Activated T-helper 2 cell treated with anti-CD3 and anti-CD28 coated beads, Interferon-gamma antibody, Interleukin-2, Interleukin-4, amounts not matched to agents 10 μg/mL and 5 μg/mL and 100 μg/mL, durations not matched to agents 14 hours and 24 hours and 36 hours (primary cell): ENCODE measurements at regions not wholly inside any gene's neighbourhood (a gene's known extent, or its start where the extent isn't known, plus 50 kb on each side); places are given as distances from the start of the nearest gene placed in this dataset.

Source experiments
- DNase-seq: peaks from one replicate; pipeline ENCODE4 v3.0.0; 2021; ENCODE audit warnings: low spot score
- H3K27ac Mint-ChIP-seq: one replicate; pipeline ENCODE4 v1.8.0; 2021; ENCODE audit warnings: mixed read lengths
- H3K27me3 Mint-ChIP-seq: one replicate; pipeline ENCODE4 v1.8.0; 2021; ENCODE audit warnings: low read depth, mixed read lengths
- H3K36me3 Mint-ChIP-seq: one replicate; pipeline ENCODE4 v1.8.0; 2021; ENCODE audit warnings: low read depth, mixed read lengths
- H3K4me1 Mint-ChIP-seq: one replicate; pipeline ENCODE4 v1.8.0; 2021; ENCODE audit warnings: low read depth, mixed read lengths
- H3K4me3 Mint-ChIP-seq: one replicate; pipeline ENCODE4 v1.8.0; 2021; ENCODE audit warnings: low read depth, mild to moderate bottlenecking, moderate library complexity, mixed read lengths
- H3K9me3 Mint-ChIP-seq: one replicate; pipeline ENCODE4 v1.8.0; 2021; ENCODE audit warnings: mixed read lengths
- intact Hi-C: fragments of 100-400 bp; cut with micrococcal nuclease; formaldehyde crosslinking; loops from one replicate; pipeline ENCODE4 v1.15.1; 2023

DNA sequence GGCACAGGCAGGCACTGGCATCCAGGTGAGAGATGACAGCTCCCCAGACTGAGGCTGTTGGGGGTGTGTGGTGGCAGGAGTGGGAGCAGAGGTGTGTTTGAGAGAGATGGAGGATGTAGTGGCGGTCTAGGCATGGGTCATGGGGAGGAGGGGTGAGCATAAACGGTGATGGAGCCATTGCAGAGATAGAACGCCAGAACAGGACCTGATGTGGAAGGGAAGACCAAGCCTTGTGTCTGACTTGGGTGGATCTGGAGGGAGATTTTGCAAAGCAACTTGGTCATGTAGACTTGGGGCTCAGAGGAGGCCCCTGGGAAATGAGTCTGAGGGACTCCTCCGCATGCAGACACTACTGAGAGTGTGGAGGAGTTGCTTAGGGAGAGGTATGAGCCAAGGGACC lies 50.0 kb upstream of the CLDN5 start:
- no peaks in the 10 kb centered on the region for H3K9me3 Mint-ChIP-seq
- H3K27ac Mint-ChIP-seq = no peak overlapping the region
- intact Hi-C loops = no loop called here
- H3K4me1 Mint-ChIP-seq = peaks cover 30% of the 10 kb centered on the region
- H3K36me3 Mint-ChIP-seq = no peaks in the 10 kb centered on the region
- DNase-seq = no peak
- H3K27me3 Mint-ChIP-seq = no peaks in the 10 kb centered on the region
- H3K4me3 Mint-ChIP-seq = no peak overlapping the region

DNA sequence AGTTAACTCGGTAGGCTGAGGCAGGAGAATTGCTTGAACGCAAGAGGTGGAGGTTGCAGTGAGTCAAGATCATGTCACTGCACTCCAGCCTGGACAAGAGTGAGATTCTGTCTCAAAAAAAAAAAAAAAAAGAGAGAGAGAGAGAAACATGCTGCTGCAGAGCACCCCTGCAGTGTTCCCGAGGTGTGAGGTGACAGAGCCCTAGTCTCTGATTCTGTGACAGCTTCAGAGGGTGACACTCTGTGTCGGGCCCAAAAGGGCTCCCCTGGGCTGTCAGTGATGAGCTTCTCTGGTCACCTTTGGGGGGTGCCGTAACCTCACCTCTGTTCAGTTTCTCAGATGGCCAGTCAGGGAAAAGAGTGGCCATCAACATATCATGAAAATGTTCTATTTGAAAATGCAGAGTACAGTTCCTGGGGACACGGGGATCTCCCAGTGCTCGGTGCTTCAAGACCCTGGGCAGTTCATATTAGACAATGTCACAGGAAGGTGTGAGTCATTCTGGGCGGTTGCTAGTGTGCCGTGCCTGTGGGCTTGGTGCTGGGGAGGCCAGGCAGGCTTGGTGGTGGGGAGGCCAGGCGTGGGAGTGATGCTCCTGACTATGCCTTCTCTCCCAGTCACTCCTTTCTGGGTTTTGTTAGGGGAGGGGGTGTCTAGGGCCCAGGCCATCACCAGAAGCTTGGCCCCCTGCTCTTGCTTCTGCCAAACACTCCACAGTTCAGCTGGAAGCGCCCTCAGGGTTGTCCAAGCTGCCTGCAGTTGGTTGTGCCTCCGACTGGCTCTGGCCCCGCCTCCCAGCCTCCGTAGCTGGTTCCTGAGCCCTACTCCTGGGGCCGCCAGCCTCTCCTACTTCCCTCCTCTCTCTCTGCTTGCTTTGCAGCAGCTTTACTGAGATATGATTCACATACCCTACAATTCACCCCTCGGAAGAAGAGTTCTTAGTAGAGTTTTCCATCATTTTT lies 52.5 kb upstream of the CLDN5 start:
- intact Hi-C loops = loop anchor here (1.0 to 5.0 kb wide), 2 partner anchors 31 to 99 kb away; partner anchors contain the start of genes CDC45 and UFD1
- Mint-ChIP-seq H3K36me3 (no peaks in the 10 kb centered on the region), H3K9me3 (no peaks in the 10 kb centered on the region), H3K4me3 (peak overlapping the region; percentile 65), H3K27me3 (no peaks in the 10 kb centered on the region), H3K4me1 (peaks cover 44% of the 10 kb centered on the region), H3K27ac (peak overlapping the region; percentile 94)
- DNase-seq = peak; percentile 63

DNA sequence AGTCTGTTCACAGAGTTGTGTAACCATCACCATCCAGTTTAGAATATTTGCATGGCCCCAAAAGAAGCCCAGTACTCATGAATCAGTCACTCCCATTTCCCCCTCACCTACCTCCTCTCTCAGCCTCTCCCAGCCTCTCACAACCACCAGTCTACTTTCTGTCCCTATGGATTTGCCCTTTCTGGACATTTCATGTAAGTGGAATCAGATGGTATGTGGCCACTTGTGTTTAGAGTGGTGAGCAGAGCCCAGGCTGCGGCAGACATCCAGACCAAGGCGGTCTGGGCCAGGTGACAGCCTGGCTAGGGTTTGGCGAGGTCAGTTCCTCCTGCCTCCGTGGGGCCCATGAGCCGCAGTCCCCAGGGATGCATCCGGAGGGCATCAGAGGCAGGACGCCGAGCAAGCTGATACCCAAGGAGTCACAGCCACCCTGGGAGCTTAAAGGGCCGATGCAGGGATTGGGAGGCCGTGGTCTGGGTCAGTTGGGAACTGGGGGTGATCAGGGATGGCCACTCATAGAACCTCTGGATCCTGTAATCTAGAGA lies 53.3 kb upstream of the CLDN5 start:
- H3K27me3 Mint-ChIP-seq = no peaks in the 10 kb centered on the region
- peak overlapping the region; percentile 94 for H3K27ac Mint-ChIP-seq
- peak overlapping the region; percentile 65 for H3K4me3 Mint-ChIP-seq
- H3K4me1 Mint-ChIP-seq = peaks cover 44% of the 10 kb centered on the region
- intact Hi-C loops = loop anchor here (5.0 kb wide), 1 partner anchor 100 kb away; the partner anchor contains the start of genes CDC45 and UFD1
- H3K36me3 Mint-ChIP-seq = no peaks in the 10 kb centered on the region
- DNase-seq = no peak
- H3K9me3 Mint-ChIP-seq = no peaks in the 10 kb centered on the region

DNA sequence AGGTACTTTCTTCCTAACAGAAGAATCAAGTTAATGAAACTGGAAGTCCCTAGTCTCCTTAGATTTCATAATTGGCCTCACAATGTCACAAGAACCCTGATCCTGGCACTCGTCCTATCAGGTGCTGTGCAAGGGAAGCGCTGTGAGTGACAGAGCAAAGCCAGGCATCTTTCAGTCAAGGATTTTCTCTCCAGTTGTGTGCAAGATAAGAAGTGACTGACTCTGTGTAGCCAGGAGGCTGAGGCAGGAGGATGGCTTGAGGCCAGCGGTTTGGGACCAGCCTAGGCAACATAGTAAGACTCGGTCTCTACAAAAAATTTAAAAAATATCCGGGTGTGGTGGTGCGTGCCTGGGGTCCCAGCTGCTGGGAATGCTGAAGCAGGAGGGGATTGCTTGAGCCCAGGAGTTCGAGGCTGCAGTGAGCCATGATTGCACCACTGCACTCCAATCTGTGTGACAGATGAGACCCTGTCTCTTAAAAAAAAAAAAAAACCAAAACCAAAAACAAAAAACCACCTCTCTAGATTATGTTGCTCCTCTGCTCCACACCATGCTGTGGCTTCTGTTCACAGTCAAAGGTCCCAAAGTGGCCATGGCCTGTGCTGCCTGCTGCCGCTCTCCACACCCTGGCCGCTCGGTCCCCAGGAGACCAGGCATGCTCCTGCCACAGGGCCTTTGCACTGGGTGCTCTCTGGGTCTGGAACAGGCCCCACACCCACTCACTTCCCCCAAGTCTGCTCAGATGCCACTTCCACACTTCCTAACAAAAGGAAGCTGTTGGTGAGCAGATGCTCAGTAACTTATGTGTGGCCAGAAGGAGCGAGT lies 54.2 kb upstream of the CLDN5 start:
- DNase-seq = no peak
- Mint-ChIP-seq H3K36me3 (no peaks in the 10 kb centered on the region), H3K4me3 (peak overlapping the region; percentile 4), H3K9me3 (no peaks in the 10 kb centered on the region), H3K27me3 (no peaks in the 10 kb centered on the region), H3K27ac (peak overlapping the region; percentile 78), H3K4me1 (peaks cover 44% of the 10 kb centered on the region)
- intact Hi-C loops = loop anchor here (5.0 kb wide), 1 partner anchor 101 kb away; the partner anchor contains the start of genes CDC45 and UFD1

DNA sequence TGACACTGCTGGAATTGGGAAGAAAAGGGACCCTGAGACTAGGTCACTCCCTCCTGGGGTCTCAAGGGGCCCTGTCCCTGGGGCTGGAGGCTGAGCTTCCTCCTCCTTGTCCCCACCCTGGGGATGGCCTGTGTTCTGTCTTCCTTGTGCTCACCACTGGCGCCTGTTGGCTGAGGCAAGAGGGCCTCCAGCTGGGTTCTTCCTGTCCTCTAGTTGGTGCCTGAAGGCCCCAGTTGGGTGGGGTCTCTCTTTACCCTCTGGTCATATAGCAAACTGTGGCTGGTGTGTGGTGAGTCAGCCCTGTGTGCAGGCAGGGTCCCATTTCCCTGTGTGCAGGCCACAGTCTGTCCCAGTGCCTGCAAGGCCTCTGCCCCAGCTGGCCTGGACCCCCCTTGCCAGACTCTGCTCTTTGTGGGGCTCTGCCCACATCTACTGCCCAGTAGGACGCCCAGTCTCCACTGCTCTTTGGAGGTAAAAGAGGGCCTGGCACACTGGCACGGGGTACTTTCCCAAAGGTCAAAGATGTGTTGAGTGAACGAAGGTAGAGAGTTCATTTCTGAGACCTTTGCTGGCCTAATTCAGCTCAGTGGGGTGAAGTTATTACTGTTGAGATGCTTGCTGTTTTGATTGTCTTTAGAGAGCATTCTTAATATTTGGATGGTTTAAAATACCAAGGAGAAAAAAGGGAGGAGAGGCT lies 55.1 kb upstream of the CLDN5 start:
- Mint-ChIP-seq H3K27me3 (no peaks in the 10 kb centered on the region), H3K36me3 (no peaks in the 10 kb centered on the region), H3K27ac (peak overlapping the region; percentile 78), H3K4me1 (peaks cover 44% of the 10 kb centered on the region), H3K9me3 (no peaks in the 10 kb centered on the region), H3K4me3 (peak overlapping the region; percentile 5)
- intact Hi-C loops = loop anchor here (5.0 kb wide), 1 partner anchor 102 kb away; the partner anchor contains the start of genes CDC45 and UFD1
- no peak for DNase-seq

DNA sequence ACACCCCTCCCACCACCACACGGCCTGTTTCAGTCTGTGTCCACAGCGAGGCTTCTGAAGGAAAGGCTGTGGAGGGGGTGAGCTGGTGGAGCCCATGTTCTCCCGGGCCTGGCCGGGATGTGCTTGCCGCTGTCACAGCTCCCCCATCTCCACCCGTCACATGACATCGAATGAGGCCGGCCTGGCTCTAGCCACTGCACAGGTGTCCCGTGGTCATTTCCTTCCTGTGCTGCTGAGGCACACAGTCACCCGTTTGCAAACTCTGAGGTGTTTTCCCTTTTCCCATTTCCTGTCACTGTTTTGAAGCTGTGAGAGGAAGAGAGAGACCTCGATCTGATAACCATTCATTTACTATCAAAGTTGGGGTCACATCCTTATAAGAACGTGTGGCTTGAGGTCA lies 55.7 kb upstream of the CLDN5 start:
- peak overlapping the region; percentile 19 for H3K4me3 Mint-ChIP-seq
- H3K4me1 Mint-ChIP-seq = peaks cover 44% of the 10 kb centered on the region
- no peaks in the 10 kb centered on the region for H3K27me3 Mint-ChIP-seq
- peak overlapping the region; percentile 78 for H3K27ac Mint-ChIP-seq
- no peaks in the 10 kb centered on the region for H3K36me3 Mint-ChIP-seq
- DNase-seq = no peak
- no peaks in the 10 kb centered on the region for H3K9me3 Mint-ChIP-seq
- intact Hi-C loops = loop anchor here (5.0 kb wide), 1 partner anchor 103 kb away; the partner anchor contains the start of genes CDC45 and UFD1

DNA sequence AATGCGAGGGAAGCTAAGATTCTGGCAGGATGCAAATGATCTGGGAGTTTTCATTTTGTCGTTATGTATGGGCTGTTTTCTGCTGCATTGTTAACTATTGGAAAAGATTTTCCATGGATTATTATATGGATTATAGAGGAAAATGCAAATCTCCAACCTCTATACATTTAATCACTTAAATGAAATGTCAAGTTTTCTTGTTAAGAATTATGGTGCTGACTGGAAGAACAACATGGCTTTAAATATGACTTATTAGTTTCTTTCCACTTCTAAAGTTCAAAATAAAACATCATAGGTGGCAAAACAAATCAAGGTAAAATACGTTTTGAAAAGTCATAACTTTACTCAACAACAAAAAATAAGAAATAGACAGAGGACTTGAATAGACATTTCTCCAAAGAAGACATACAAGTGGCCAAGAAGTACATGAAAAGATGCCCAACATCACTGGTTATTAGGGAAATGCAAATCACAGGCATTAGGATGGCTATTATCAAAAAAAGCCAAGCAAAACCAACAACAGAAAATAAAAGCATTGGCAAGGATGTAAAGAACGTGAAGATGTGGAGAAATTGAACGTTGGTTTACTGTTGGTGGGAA lies 56.2 kb upstream of the CLDN5 start:
- Mint-ChIP-seq H3K36me3 (no peaks in the 10 kb centered on the region), H3K27me3 (no peaks in the 10 kb centered on the region), H3K9me3 (no peaks in the 10 kb centered on the region), H3K4me1 (peaks cover 44% of the 10 kb centered on the region), H3K27ac (peak overlapping the region; percentile 78), H3K4me3 (peak overlapping the region; percentile 19)
- DNase-seq = no peak
- intact Hi-C loops = no loop called here

DNA sequence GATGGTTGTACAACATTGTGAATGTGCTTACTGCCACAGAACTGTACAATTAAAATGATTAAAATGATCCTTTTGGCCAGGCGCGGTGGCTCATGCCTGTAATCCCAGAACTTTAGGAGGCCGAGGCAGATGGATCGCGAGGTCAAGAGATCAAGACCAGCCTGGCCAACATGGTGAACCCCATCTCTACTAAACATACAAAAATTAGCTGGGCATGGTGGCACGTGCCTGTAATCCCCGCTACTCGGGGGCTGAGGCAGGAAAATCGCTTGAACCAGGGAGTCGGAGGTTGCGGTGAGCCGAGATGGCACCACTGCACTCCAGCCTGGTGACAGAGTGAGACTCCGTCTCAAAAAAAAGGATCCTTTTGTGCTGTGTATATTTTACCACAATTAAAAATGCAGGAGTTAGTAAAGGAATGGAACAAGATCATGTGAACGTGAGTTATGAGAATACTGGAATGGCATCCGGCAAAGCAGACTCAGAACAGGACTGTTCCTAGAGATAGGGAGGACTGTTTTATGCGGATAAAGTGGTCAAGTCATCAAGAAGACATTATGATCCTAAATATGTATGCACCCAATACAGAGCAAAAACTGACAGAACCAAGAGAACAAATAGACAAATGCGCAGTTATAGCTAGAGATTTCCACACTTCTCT lies 58.0 kb upstream of the CLDN5 start:
- Mint-ChIP-seq H3K9me3 (no peaks in the 10 kb centered on the region), H3K27ac (no peak overlapping the region), H3K36me3 (no peaks in the 10 kb centered on the region), H3K27me3 (no peaks in the 10 kb centered on the region), H3K4me3 (no peak overlapping the region), H3K4me1 (peaks cover 34% of the 10 kb centered on the region)
- intact Hi-C loops = no loop called here
- DNase-seq = no peak

DNA sequence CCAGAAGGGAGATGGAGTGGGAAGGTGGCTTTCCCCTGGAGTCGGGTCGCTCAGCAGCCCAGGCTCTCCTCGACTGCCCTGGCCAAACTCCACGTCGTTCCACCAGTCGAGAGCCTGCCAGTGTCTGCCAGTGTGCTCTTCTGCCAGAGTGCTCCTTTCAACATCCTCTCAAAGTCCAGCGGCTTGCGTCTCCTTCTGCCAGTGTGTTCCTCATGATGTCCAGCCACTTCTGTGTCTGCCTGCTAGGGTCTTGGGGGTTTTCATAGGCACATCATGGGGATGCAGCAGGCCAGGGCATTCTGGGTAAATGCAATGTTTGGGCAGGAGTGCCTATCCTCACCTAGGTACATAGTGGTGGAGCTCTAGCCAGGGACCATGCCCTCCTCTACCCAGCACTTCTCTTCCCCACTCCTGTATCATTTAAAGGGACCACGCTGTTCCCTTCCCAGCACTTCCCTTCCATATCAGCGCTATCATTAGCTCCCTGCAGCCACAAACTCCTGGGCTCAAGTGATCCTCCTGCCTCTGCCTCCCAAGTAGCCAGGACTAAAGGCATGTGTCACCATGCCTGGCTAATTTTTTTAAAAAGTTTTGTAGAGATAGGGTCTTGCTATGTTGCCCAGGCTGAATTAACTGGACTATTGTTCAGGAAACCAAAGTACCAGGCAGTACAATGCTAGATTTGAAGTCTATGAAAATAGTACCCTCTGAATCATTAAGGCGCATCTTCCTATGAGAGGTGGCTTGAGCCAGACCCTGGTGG lies 62.9 kb upstream of the CLDN5 start:
- Mint-ChIP-seq H3K4me1 (no peaks in the 10 kb centered on the region), H3K9me3 (no peaks in the 10 kb centered on the region), H3K4me3 (no peak overlapping the region), H3K36me3 (no peaks in the 10 kb centered on the region), H3K27me3 (peaks cover 6% of the 10 kb centered on the region), H3K27ac (no peak overlapping the region)
- intact Hi-C loops = no loop called here
- no peak for DNase-seq

DNA sequence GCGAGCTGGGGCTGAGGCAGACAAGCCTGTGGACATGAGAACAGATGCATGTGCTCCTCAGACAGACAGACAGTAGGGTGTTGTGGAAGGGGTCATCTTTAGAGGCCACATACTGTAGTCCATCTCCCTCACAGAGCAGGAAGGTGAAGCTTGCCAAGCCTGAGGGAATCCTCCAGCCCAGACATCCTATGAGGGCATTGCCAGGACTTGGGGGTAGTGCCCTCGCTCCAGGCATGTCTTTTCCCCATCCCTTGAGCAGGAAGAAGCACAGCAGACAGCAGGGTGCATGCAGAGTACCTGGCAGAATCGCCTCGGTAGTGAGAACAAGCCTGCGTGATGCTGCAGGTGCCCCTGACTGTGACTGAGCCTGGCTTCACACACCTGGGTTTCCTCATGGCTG lies 66.5 kb upstream of the CLDN5 start:
- intact Hi-C loops = no loop called here
- Mint-ChIP-seq H3K4me1 (peaks cover 1% of the 10 kb centered on the region), H3K36me3 (no peaks in the 10 kb centered on the region), H3K27me3 (peaks cover 6% of the 10 kb centered on the region), H3K4me3 (no peak overlapping the region), H3K27ac (no peak overlapping the region), H3K9me3 (no peaks in the 10 kb centered on the region)
- DNase-seq = no peak

DNA sequence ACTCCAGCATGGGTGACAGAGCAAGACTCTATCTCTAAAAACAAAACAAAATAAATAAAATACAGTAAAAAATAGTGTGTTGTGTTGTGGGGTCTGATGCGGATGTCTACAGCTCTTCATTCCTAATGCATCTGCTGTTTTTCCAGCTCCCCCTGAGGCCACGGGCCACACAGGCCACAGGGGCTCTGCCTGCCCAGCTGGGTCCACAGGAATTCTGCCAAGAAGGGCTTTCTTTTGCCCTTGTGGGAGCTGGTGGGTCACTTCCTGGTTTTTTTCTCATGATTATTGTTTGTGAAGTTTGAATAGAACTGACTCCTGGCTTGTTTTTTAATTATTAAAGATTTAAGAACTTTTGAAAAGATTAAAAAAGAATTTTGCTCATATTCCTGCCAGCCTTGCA lies 67.4 kb upstream of the CLDN5 start:
- H3K9me3 Mint-ChIP-seq = no peaks in the 10 kb centered on the region

More for the DNA sequence above, 67.4 kb upstream of the CLDN5 start:
- H3K4me3 Mint-ChIP-seq = no peak overlapping the region
- H3K27ac Mint-ChIP-seq = no peak overlapping the region
- peaks cover 6% of the 10 kb centered on the region for H3K27me3 Mint-ChIP-seq
- peaks cover 1% of the 10 kb centered on the region for H3K4me1 Mint-ChIP-seq
- no peak for DNase-seq
- intact Hi-C loops = no loop called here
- no peaks in the 10 kb centered on the region for H3K36me3 Mint-ChIP-seq
